DMS53 treated with DMSO at 0.1 percent for 48 hours (cell line): ENCODE measurements at regions not wholly inside any gene's neighbourhood (a gene's known extent, or its start where the extent isn't known, plus 50 kb on each side); places are given as distances from the start of the nearest gene placed in this dataset.
"Not testable (repeated sequence)": the region's sequence is repeated elsewhere in the genome, so short reads cannot be mapped to it uniquely, and the experiment has no call there.

Source experiments
- DNase-seq: peaks from one replicate; lab custom pipeline; 2025; ENCODE audit not compliant: unreplicated experiment; lab: John Stamatoyannopoulos, UW

- DNase-seq: no peak
Observed at GRCh38 chr15:100766243-100767000, 113.2 kb upstream of the ALDH1A3 start.

DNA sequence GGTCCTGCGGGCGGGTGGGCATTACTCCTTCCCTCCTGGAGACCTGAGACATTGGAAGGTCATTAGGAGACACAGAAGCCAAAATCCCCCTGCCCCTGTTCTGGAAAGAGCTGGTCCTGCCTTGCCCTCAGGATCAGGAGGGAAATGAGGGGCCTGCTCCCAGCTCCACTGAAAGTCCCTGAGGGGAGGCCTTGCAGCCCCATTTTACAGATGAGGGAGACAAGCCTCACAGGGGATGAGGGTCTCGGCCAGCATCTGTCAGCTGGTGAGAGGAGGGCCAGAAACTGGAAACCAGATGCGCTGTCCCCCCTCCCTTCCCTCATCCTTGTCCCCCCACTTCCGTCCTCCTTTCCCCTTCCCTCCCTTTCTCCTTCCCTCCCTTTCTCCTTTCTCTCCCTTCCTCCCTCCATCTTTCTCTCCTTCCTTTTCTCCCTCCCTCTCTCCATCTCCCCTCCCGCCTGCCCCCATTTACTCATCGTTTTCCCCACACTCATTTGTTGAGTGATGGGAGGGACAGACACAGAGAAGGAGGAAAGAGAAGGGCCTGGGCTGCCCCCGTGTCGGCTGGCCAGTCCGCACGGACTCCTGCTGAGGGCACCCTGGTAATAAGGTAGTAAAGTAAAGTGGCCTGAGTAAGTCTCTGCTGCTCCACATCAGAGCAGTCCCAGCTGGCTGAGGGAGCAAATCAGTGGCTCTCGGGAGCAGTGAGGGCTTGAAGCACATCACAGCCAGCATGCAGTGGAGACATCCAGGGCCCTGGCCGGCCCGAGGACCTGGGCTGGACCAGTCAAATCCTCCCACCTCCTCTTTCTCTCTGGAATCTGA, 112.4 kb upstream of the ALDH1A3 start:
- no peak for DNase-seq

- no peak for DNase-seq
Observed at GRCh38 chr15:100768501-100768931, 111.1 kb upstream of the ALDH1A3 start.

- no peak for DNase-seq
Observed at GRCh38 chr15:100769043-100769974, 110.3 kb upstream of the ALDH1A3 start.

DNA sequence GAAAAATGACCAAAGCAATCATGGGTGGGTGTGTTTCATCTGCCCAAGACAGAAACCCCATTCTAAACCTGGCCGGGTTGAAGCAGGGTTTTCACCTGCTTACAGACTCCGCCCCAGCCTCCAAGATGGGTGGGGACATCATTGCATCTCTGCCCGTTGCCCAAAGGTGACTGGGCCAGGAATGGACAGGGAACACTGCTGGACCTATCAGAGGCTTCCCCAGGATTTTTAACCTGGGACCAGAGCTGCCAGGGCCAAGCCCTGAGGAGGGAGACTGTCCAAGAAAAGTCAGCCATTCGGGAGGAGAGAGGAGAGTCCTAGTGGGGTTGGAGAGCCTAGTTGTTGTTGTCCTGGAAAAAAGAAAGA, 109.7 kb upstream of the ALDH1A3 start:
- no peak for DNase-seq

DNA sequence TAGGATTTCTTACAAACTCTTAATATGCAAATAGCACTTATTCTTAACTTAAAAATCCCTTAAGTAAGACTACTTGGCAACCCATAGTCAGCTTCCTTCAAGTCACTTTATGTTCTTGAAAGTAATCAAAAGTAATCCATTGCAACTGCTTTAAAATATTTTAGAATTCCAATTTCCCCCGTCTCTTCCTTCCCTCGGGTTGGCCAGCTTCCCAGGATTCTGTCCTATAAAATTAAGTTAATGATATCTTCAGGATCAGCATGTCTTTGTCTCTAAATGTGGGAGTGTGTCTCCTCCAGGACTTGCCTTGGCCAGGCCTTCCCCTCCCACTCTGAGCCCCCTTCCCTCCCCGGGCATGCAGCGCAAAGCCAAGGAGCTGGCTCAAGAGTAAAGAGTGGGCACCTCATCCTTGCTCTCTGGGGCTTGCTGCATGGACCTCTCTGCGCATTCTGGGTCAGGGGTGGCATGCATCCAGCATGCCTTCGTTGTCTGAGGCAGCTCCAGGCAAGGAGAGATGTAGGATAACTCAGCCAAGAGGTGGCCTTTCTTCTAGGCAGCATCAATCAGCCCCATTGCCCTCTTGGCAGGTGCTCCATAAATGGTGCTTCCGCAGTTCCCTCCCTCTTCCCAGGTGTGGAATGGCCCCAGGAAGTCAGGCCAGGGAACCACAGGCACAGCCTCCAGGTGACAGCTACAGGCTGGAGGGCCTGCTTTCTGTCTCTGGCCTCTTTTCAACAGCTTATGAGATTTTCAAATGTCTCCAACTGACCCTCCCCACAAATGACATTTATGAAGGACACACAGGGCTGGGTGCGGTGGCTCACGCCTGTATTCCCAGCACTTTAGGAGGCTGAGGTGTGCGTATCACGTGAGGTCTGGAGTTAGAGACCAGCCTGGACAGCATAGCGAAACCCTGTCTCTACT, 108.7 kb upstream of the ALDH1A3 start:
- DNase-seq: no peak

DNA sequence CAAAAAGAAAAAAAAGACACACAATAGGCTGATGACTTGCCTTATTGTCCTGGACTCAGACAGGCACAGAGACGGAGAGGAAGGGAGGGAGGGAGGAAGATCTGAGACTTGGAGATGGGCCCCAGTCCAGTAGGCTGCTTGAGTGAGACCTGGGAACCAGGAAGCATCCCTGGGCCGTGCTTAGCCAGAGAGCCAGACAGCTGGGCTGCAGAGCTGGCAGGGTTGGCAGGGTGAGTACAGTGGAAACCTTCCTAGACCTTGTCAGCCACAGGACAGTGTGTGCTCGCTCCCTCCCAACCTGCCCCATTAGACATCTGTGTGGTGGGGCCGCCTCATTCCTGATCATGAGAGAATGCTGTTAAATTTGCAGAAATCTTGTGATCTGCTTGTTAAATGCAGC, 107.9 kb upstream of the ALDH1A3 start:
- no peak for DNase-seq

- DNase-seq: no peak
Observed at GRCh38 chr15:100772478-100772877, 107.2 kb upstream of the ALDH1A3 start.

GRCh38 chr15:100772892-100773520, 106.6 kb upstream of the ALDH1A3 start:
- no peak for DNase-seq

DNA sequence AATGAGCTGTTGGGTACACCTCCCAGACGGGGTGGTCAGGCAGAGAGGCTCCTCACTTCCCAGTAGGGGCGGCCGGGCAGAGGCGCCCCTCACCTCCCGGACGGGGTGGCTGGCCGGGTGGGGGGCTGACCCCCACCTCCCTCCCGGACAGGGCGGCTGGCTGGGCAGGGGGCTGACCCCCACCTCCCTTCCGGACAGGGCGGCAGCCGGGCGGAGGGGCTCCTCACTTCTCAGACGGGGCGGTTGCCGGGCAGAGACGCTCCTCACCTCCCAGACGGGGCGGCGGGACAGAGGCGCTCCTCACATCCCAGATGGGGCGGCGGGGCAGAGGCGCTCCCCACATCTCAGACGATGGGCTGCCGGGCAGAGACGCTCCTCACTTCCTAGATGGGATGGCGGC, 105.6 kb upstream of the ALDH1A3 start:
- DNase-seq: not testable (repeated sequence)

GRCh38 chr15:100775581-100776185, 103.9 kb upstream of the ALDH1A3 start:
- no peak for DNase-seq

DNA sequence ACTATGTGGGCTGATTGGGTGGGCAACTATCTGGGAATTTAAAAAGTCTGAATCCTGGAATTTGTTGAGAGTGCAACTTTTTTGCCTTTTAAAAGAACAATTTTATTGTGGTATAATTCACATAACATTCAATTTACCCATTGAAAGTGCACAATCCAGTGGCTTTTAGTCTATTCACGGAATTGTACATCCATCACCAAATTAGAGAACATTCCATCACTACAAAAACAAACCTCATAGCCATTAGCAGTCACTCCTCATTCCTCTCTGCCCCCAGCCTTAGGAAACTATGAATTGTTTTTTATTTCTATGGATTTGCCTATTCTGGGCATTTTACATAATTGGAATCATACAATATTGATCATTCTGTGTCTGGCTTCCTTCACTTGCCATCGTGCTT, 101.8 kb upstream of the ALDH1A3 start:
- no peak for DNase-seq

DNA sequence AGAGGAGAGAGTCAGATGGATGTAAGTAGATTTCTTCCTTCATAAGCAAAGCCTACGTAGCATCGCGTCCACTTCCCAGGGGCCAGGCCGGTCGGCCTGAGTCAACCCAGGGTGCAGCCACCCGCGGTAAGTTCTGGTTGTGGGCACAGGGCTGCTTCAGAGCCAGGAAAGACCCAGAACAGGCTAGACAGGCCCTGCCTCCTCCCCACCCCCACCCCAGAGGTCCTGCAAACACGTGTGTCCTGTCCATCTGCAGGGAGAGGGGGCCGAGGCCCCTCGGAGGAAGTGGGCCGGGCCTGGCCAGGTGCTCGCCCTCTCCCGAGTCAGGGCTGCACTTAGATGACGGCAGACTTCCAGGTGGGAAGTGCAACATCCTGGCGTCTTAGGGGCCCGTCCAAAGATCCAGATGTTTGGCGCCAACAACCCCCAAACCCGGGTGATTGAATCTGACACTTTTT, 100.8 kb upstream of the ALDH1A3 start:
- no peak for DNase-seq

DNA sequence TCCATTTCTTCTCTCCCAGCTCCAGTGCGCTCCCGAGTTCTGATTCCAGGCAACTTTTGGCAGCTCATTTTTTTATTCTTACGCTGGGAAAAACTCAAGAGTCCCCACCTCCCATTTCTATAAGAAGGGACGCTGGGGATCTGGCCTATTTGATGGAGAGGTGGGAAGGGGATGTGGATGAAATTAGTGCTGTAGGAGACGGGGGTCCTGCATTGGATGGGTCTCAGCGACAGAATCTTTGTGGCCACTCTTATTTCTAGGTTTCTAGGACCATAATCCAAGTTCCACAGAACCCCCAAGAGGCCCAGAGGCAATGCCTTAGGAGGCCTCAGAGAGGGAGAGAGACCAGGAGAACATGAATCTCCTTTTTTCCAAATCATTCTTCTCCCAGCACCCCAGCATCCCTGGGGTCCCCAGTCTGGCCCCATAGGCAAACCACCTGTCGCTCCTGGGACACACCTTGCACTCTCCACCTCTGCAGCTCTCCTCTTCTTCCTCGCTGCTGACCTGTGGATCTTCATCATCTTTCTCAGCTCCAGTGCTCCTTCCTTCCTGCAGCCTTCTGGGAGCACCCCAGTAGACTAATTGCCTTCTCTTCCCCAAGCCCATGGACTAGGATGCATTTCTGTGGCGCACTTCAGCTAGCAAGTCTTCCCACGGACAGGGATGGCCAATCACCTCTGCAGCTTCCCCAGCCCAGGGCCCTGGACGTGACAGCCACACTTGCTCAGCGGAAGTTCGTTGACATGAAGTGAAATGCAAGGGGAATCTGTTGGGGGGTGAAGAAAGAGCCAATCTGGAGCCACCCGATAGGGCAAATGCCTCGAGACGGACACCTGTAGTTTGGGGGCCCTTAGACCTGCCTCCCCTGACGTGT, 100.1 kb upstream of the ALDH1A3 start:
- DNase-seq: no peak

DNA sequence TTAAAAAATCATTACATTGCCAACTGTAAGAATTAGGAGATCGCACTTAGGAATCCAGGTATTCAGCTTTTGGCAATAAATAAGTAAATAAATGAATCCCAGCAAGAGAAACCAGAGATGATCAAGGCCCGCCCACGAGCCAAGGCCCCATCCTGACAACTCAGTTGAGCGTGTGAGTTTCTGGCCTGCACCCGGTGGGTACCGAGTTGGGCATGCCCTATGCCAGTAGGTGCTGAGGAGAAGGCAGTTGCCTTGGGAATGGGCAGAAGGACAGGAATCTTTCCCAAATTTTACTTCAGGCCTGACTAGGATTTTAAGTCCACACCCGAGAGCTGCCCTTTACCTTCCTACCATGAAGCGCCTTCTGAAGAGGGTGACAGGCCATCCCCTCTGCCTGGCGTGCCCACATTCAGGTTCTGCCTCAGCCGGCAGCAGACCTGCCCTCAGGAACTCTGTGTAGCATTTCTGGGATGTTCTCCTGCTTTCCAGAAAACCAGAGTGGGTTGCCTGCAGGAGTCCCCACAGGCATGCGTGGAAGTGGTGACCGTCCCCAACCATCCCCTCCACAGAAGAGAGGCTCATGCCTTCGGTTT, 99.3 kb upstream of the ALDH1A3 start:
- no peak for DNase-seq

DNA sequence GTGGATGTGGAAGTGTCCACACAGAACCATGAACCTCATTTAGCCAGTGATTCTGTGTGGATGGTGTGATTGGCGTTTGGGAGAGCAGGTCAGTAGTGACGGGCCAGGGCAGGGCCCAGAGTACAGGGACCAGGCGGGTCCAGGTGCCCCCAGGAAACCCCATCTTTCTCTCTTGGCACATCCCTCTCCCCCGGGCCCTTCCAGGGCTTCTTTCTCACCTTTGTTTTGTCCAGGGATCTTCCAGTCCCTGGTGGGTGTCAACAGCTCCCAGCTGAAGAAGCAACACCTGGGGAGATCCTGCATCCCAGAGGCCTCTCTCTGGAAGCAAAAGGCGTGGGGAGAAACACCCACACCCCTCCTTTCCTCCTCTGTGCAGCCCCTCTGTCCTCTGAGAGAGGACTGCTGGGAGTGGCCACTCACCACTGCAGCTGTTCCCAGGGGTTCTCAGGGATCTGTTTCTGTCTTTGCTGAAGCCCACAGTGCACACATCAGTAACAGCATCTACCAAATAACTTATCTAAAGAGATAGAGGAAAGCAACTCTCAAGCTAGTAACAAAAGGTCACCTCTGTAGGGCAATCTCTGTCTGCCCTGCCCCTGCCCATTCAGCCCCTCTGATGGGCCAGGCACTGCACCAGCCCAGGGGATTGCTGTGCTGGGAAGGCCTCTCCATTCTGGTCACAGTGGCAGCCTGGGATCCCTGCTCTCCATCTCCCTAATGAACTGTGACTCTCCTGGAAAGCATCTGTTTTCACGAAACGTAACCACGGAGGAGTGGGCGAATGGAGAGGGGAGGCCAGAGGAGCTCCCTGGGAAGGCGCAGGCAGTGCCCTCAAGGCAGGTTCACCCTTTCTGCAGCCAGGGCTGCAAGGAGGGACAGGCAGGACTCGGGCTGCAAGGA, 98.3 kb upstream of the ALDH1A3 start:
- no peak for DNase-seq

DNA sequence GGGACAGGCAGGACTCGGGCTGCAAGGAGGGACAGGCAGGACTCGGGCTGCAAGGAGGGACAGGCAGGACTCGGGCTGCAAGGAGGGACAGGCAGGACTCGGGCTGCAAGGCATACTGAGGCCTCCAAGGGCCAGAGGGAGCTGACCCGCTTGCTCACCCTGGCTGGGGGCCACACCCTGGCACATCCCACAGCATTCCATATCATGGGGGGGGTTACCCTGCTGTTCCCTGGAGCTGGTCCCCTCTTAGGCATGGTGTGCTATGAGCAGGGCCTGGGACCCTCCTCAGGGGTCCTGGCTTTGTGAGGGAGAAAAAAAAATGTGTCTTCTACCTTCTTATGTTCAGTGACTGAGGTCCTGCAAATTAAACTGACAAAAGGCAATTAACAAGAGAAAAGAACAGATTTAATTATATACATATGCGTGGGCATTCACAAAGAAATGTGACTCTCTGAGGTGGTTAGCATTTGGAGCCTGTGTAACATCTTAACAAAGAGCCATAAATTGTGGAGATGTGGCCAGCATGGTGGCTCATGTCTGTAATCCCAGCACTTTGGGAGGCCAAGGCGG, 97.6 kb upstream of the ALDH1A3 start:
- DNase-seq: no peak
